SH-SY5Y (cell line): ENCODE measurements at regions not wholly inside any gene's neighbourhood (a gene's known extent, or its start where the extent isn't known, plus 50 kb on each side); places are given as distances from the start of the nearest gene placed in this dataset.

Source experiments
- GATA2 ChIP-seq: IDR thresholded peaks from 2 replicates; pipeline ENCODE4 v1.6.1; 2011; ENCODE audit warnings: mild to moderate bottlenecking, low read depth, low read length
- GATA3 ChIP-seq: IDR thresholded peaks from 2 replicates; pipeline ENCODE4 v1.6.1; 2011; ENCODE audit warnings: low read depth, mild to moderate bottlenecking, low read length, moderate library complexity

GRCh38 chr4:174037049-174037448, 246.4 kb downstream of the FBXO8 start:
- no peak for TF ChIP-seq GATA2
- TF ChIP-seq GATA3 = no peak
